OCI-LY7 (cell line): ENCODE measurements at regions not wholly inside any gene's neighbourhood (a gene's known extent, or its start where the extent isn't known, plus 50 kb on each side); places are given as distances from the start of the nearest gene placed in this dataset.

Experiments
- BruUV-seq: library from RNA; stranded (reverse); fragments of 400-500 nt; replicated peaks from 2 replicates; lab custom pipeline; 2021; lab: Mats Ljungman, UMichigan
- CTCF ChIA-PET: fragments of 300-600 bp; sonication (Branson Sonifier 250); formaldehyde crosslinking; loops from one replicate; lab custom pipeline; 2022; ENCODE audit warnings: antibody characterized with exemption; ENCODE audit not compliant: unreplicated experiment; lab: Charles Lee
- POLR2A ChIA-PET: fragments of 300-600 bp; sonication (Branson Sonifier 250); formaldehyde crosslinking; loops from one replicate; lab custom pipeline; 2022; ENCODE audit warnings: antibody characterized with exemption; lab: Charles Lee
- DNase-seq: peaks from one replicate; pipeline ENCODE4 v3.0.0-alpha.2; 2015; ENCODE audit warnings: low spot score
- H2AFZ ChIP-seq: fragments of 200-600 bp; sonication (generic), shearing (Covaris generic); 2 replicates; pipeline ENCODE4 v1.6.1; 2014; ENCODE audit warnings: mild to moderate bottlenecking, antibody characterized with exemption, low read length, moderate library complexity
- H3K27ac ChIP-seq: fragments of 200-600 bp; sonication (generic); 2 replicates; pipeline ENCODE4 v1.5.1; 2014; ENCODE audit warnings: mixed run types, low read depth, mild to moderate bottlenecking, moderate library complexity, low read length, inconsistent platforms; ENCODE audit not compliant: poor library complexity, severe bottlenecking
- H3K36me3 ChIP-seq: fragments of 200-600 bp; sonication (generic); 2 replicates; pipeline ENCODE4 v1.6.1; 2014; ENCODE audit warnings: mild to moderate bottlenecking, antibody characterized with exemption, low read length, moderate library complexity, mixed read lengths; ENCODE audit not compliant: insufficient read depth
- H3K4me1 ChIP-seq: fragments of 200-600 bp; sonication (generic); 2 replicates; pipeline ENCODE4 v1.5.1; 2014; ENCODE audit warnings: mild to moderate bottlenecking, low read length; ENCODE audit not compliant: insufficient read depth, poor library complexity, severe bottlenecking
- H3K4me2 ChIP-seq: fragments of 200-600 bp; sonication (generic); 2 replicates; pipeline ENCODE4 v1.6.1; 2014; ENCODE audit warnings: mild to moderate bottlenecking, low read length
- H3K4me3 ChIP-seq: fragments of 200-600 bp; sonication (generic); 2 replicates; pipeline ENCODE4 v1.5.1; 2014; ENCODE audit warnings: mild to moderate bottlenecking, low read depth, low read length; ENCODE audit not compliant: poor library complexity, severe bottlenecking
- H3K79me2 ChIP-seq: fragments of 200-600 bp; sonication (generic); 2 replicates; pipeline ENCODE4 v1.6.1; 2016; ENCODE audit warnings: low read depth, mild to moderate bottlenecking, low read length, moderate library complexity, mixed read lengths; ENCODE audit not compliant: insufficient read depth
- H3K9me2 ChIP-seq: fragments of 200-600 bp; sonication (generic); 2 replicates; pipeline ENCODE4 v1.6.1; 2016; ENCODE audit warnings: mild to moderate bottlenecking, low read length, mixed read lengths; ENCODE audit not compliant: insufficient read depth
- H3K9me3 ChIP-seq: fragments of 200-600 bp; sonication (generic); 2 replicates; pipeline ENCODE4 v1.6.1; 2014; ENCODE audit warnings: mild to moderate bottlenecking, mixed run types, low read length, mixed read lengths
- H4K20me1 ChIP-seq: fragments of 200-600 bp; sonication (generic); 2 replicates; pipeline ENCODE4 v1.6.1; 2014; ENCODE audit warnings: mild to moderate bottlenecking, antibody characterized with exemption, low read length, moderate library complexity, mixed read lengths; ENCODE audit not compliant: insufficient read depth
- EZH2phosphoT487 ChIP-seq: fragments of 200-600 bp; sonication (generic); IDR thresholded peaks from 2 replicates; pipeline ENCODE4 v1.6.1; 2018; ENCODE audit warnings: low read depth, borderline replicate concordance, mild to moderate bottlenecking, mixed run types, antibody characterized with exemption, low read length, moderate library complexity, mixed read lengths
- intact Hi-C: fragments of 100-400 bp; cut with micrococcal nuclease; formaldehyde crosslinking; loops from one replicate; pipeline ENCODE4 v1.10.0; 2022; ENCODE audit not compliant: unreplicated experiment
- TF ChIP-seq, protein P1 (sequence below): fragments of 200-600 bp; sonication (generic); conservative IDR thresholded peaks from 2 replicates; pipeline ENCODE4 v1.5.1; 2014; ENCODE audit warnings: mild to moderate bottlenecking, antibody characterized with exemption, low read length, moderate library complexity, mixed read lengths

DNA sequence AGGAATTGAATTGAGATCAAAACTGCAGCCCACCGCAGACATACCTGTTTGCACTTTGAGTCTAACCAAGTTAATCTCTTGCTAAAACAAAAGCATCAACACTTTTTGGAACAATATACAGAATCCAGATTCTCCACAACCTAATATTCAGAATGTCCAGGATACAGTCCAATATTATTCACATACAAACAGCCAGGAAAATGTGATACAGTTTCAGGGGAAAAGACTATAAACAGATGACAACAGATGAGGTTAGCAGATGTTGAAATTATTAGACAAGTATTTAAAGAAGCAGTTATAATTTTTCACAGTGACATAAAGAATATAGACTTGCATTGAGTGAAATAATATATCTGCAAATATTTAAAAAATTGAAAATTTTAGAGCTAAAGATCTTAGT, 678.1 kb upstream of the CXADR start:
- Histone ChIP-seq H2AFZ (no peak overlapping the region), H4K20me1 (no peaks in the 10 kb centered on the region), H3K4me2 (no peak overlapping the region), H3K9me2 (no peaks in the 10 kb centered on the region), H3K79me2 (no peaks in the 10 kb centered on the region), H3K9me3 (no peaks in the 10 kb centered on the region), H3K27ac (no peak overlapping the region), H3K36me3 (no peaks in the 10 kb centered on the region), H3K4me1 (no peaks in the 10 kb centered on the region), H3K4me3 (no peak overlapping the region)
- DNase-seq, result no peak
- intact Hi-C loops, result no loop called here
- POLR2A ChIA-PET, result interaction anchor here (0.6 to 1.6 kb wide), 4 partner anchors 8 to 550 kb away, joined by 3 read pairs; no protein-coding TSS in a partner anchor
- CTCF ChIA-PET, result no interaction called here
- no TSS peak for BruUV-seq
- TF ChIP-seq, protein P1, sequence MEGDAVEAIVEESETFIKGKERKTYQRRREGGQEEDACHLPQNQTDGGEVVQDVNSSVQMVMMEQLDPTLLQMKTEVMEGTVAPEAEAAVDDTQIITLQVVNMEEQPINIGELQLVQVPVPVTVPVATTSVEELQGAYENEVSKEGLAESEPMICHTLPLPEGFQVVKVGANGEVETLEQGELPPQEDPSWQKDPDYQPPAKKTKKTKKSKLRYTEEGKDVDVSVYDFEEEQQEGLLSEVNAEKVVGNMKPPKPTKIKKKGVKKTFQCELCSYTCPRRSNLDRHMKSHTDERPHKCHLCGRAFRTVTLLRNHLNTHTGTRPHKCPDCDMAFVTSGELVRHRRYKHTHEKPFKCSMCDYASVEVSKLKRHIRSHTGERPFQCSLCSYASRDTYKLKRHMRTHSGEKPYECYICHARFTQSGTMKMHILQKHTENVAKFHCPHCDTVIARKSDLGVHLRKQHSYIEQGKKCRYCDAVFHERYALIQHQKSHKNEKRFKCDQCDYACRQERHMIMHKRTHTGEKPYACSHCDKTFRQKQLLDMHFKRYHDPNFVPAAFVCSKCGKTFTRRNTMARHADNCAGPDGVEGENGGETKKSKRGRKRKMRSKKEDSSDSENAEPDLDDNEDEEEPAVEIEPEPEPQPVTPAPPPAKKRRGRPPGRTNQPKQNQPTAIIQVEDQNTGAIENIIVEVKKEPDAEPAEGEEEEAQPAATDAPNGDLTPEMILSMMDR, result no peak

DNA sequence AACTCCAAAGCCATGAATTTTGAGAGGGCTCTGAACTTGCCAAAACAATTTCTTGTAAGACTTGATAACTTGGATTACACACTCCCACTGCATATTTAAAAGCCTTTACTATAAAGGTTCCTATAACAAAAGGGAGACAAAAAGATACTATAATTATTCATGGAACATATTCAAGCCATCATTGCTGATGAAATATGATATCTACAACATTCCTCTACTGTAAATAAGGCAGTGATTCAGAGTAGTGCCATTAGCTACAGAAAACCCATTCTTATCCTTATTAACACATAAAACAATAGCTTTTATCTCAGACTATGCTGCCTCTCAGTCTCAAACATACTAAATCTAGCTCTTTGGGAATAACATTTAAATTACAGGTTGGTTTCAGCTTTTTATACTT, 675.5 kb upstream of the CXADR start:
- CTCF ChIA-PET, result no interaction called here
- Histone ChIP-seq H2AFZ (no peak overlapping the region), H3K4me1 (no peaks in the 10 kb centered on the region), H3K36me3 (no peaks in the 10 kb centered on the region), H3K79me2 (no peaks in the 10 kb centered on the region), H3K4me3 (no peak overlapping the region), H3K9me3 (no peaks in the 10 kb centered on the region), H3K27ac (no peak overlapping the region), H4K20me1 (no peaks in the 10 kb centered on the region), H3K9me2 (no peaks in the 10 kb centered on the region), H3K4me2 (no peak overlapping the region)
- TF ChIP-seq EZH2phosphoT487, result no peak
- no TSS peak for BruUV-seq
- no peak for DNase-seq
- POLR2A ChIA-PET, result interaction anchor here (1.1 to 1.8 kb wide), 2 partner anchors 14 to 124 kb away, joined by 3 to 6 read pairs; no protein-coding TSS in a partner anchor
- intact Hi-C loops, result no loop called here

DNA sequence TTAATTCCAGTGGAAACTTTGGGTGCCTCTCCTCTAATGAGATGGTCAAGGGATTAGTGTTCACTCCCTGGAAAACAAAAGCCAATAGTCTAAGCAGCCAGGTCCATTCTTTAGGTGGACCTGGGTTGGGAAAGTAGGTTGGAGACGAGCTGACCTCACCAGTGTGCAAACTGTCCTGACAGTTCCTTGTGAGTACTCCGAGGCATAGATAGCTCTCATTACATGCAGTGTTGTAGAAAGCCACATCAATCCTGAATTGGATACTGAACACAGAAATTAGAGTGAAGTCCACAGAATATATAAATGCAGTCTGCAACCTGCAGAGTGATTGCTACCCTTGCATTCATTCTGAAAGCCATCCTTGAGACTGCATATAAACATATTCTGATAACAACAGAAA, 675.1 kb upstream of the CXADR start:
- POLR2A ChIA-PET, result interaction anchor here (1.1 to 1.8 kb wide), 2 partner anchors 13 to 124 kb away, joined by 3 to 6 read pairs; no protein-coding TSS in a partner anchor
- Histone ChIP-seq H2AFZ (no peak overlapping the region), H3K4me1 (no peaks in the 10 kb centered on the region), H3K9me3 (no peaks in the 10 kb centered on the region), H3K4me3 (no peak overlapping the region), H4K20me1 (no peaks in the 10 kb centered on the region), H3K79me2 (no peaks in the 10 kb centered on the region), H3K27ac (no peak overlapping the region), H3K9me2 (no peaks in the 10 kb centered on the region), H3K4me2 (no peak overlapping the region), H3K36me3 (no peaks in the 10 kb centered on the region)
- no peak for TF ChIP-seq EZH2phosphoT487
- TF ChIP-seq, protein P1, result no peak
- intact Hi-C loops, result no loop called here
- CTCF ChIA-PET, result no interaction called here
- DNase-seq, result no peak
- no TSS peak for BruUV-seq
